ENCODE measurements at regions not wholly inside any gene's neighbourhood (a gene's known extent, or its start where the extent isn't known, plus 50 kb on each side); places are given as distances from the start of the nearest gene placed in this dataset.

GRCh38 chr7:156065400-156065799 is 253.1 kb upstream of the SHH start:
- TF ChIP-seq CTCF (conservative IDR thresholded peaks at IDR 0.05 in 1 of 2, IDR thresholded peaks at IDR 0.05 in 1 of 2; ENCODE audit: low read depth in 1 of 2, low read length in 2 of 2) (no peak), EZH2 (IDR thresholded peaks at IDR 0.05; ENCODE audit: low read length, missing control alignments) (no peak)
